ENCODE measurements at regions not wholly inside any gene's neighbourhood (a gene's known extent, or its start where the extent isn't known, plus 50 kb on each side); places are given as distances from the start of the nearest gene placed in this dataset.

GRCh38 chr11:110787680-110788079 is 75.4 kb upstream of the ARHGAP20 start:
- no peak for DNase-seq (ENCODE audit: low read depth)
- no peak overlapping the region for H3K4me3 ChIP-seq (ENCODE audit: low read depth, low read length)
- in situ Hi-C loops (cut with HindIII; ENCODE audit: low sequenced_read_pairs), result no loop called here
- TF ChIP-seq, protein P1, sequence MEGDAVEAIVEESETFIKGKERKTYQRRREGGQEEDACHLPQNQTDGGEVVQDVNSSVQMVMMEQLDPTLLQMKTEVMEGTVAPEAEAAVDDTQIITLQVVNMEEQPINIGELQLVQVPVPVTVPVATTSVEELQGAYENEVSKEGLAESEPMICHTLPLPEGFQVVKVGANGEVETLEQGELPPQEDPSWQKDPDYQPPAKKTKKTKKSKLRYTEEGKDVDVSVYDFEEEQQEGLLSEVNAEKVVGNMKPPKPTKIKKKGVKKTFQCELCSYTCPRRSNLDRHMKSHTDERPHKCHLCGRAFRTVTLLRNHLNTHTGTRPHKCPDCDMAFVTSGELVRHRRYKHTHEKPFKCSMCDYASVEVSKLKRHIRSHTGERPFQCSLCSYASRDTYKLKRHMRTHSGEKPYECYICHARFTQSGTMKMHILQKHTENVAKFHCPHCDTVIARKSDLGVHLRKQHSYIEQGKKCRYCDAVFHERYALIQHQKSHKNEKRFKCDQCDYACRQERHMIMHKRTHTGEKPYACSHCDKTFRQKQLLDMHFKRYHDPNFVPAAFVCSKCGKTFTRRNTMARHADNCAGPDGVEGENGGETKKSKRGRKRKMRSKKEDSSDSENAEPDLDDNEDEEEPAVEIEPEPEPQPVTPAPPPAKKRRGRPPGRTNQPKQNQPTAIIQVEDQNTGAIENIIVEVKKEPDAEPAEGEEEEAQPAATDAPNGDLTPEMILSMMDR (IDR thresholded peaks at IDR 0.05; ENCODE audit: low read depth, low read length, missing control alignments), result no peak

GRCh38 chr11:110786226-110786902 is 74.1 kb upstream of the ARHGAP20 start:
- DNase-seq (ENCODE audit: low read depth), result no peak
- in situ Hi-C loops (cut with HindIII; ENCODE audit: low sequenced_read_pairs), result no loop called here
- TF ChIP-seq, protein P1 (IDR thresholded peaks at IDR 0.05; ENCODE audit: low read depth, low read length, missing control alignments), result no peak
- no peak overlapping the region for H3K4me3 ChIP-seq (ENCODE audit: low read depth, low read length)

DNA sequence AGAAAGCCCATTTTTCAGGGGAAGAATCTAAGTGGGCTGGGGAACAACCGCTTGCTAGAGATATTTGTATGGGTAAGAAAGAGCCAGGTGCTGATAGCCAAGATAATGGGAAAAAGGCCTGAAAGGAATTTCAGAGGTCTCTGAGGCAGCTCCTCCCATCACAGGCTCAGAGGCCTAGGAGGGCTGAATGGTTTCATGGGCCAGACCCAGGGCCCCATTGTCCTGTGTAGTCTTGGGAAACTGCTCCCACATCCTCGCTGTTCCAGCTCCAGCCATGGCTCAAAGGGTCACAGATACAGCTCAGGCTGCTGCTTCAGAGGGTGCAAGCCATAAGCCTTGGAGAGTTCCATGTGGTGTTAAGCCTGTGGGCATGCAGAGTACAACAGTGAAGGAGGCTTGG is 73.2 kb upstream of the ARHGAP20 start:
- TF ChIP-seq, protein P1 (IDR thresholded peaks at IDR 0.05; ENCODE audit: low read depth, low read length, missing control alignments), result no peak
- H3K4me3 ChIP-seq (ENCODE audit: low read depth, low read length), result no peak overlapping the region
- in situ Hi-C loops (cut with HindIII; ENCODE audit: low sequenced_read_pairs), result no loop called here
- no peak for DNase-seq (ENCODE audit: low read depth)

- no peak for DNase-seq (ENCODE audit: low read depth)
- TF ChIP-seq, protein P1 (IDR thresholded peaks at IDR 0.05; ENCODE audit: low read depth, low read length, missing control alignments), result no peak
- H3K4me3 ChIP-seq (ENCODE audit: low read depth, low read length), result no peak overlapping the region
- in situ Hi-C loops (cut with HindIII; ENCODE audit: low sequenced_read_pairs), result no loop called here
Measured at GRCh38 chr11:110782616-110783015, 70.4 kb upstream of the ARHGAP20 start.

DNA sequence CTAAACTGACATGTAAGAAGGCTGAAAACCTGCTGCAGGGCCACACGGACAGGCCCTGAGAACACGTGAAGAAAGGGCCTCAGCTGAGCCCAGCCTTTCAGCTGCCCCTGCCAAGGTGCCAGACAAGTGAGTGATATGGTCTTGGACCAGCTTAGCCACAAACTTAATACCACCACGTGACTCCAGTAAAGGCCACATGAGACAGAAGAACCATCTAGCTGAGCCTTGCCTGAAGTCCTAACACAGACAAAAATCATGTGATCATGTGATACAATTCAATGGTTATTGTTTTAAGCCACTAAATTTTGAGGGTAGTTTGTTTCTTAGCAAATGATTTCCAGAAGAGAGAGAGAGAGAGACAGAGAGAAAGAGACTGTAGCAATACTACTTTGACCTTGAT is 66.9 kb upstream of the ARHGAP20 start:
- in situ Hi-C loops (cut with HindIII; ENCODE audit: low sequenced_read_pairs), result loop anchor here (5.0 kb wide), 1 partner anchor 62 kb away; no protein-coding TSS in a partner anchor

DNA sequence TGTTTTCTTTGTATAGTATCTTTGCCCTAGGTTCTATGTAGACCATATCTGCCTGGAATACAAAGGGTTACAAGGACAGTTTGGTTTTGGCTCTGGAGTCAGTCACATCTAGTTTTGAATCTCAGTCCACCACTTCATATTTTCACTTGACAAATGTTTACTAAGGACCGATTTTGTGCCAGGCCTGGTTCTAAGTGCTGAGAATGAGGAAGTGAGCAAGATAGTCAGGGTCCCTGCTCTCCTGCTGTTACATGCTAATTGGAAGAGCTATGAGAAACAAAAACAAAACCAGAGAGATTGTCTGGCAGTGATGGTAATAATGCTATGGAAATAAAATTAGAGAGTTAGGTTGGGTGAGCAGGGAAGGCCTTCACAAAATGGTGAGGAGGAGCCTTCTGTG is 66.1 kb upstream of the ARHGAP20 start:
- TF ChIP-seq, protein P1 (IDR thresholded peaks at IDR 0.05; ENCODE audit: low read depth, low read length, missing control alignments), result no peak
- in situ Hi-C loops (cut with HindIII; ENCODE audit: low sequenced_read_pairs), result loop anchor here (5.0 kb wide), 1 partner anchor 61 kb away; no protein-coding TSS in a partner anchor
- DNase-seq (ENCODE audit: low read depth), result no peak
- H3K4me3 ChIP-seq (ENCODE audit: low read depth, low read length), result no peak overlapping the region

More for the DNA sequence above, 66.9 kb upstream of the ARHGAP20 start:
- DNase-seq (ENCODE audit: low read depth), result no peak
- TF ChIP-seq, protein P1 (IDR thresholded peaks at IDR 0.05; ENCODE audit: low read depth, low read length, missing control alignments), result no peak
- H3K4me3 ChIP-seq (ENCODE audit: low read depth, low read length), result no peak overlapping the region
